MM.1S (cell line): ENCODE measurements at regions not wholly inside any gene's neighbourhood (a gene's known extent, or its start where the extent isn't known, plus 50 kb on each side); places are given as distances from the start of the nearest gene placed in this dataset.

Experiments used
- DNase-seq: peaks from one replicate; pipeline ENCODE4 v3.0.0-alpha.2; 2015
- H2AFZ ChIP-seq: fragments of 300-600 bp; sonication (generic); 2 replicates; pipeline ENCODE4 v1.6.0; 2016; ENCODE audit warnings: antibody characterized with exemption, low read length
- H3F3A ChIP-seq: fragments of 300-600 bp; sonication (generic); 2 replicates; pipeline ENCODE4 v1.6.1; 2016; ENCODE audit warnings: mild to moderate bottlenecking, antibody characterized with exemption, low read length, moderate library complexity, mixed read lengths; ENCODE audit not compliant: insufficient read depth
- H3K27ac ChIP-seq: fragments of 300-600 bp; sonication (generic); 2 replicates; pipeline ENCODE4 v1.5.1; 2016; ENCODE audit warnings: mild to moderate bottlenecking, low read length
- H3K27me3 ChIP-seq: fragments of 300-600 bp; sonication (generic); replicated peaks from 2 replicates; pipeline ENCODE4 v1.6.0; 2016; ENCODE audit warnings: low read length; ENCODE audit not compliant: insufficient read depth
- H3K36me3 ChIP-seq: fragments of 300-600 bp; sonication (generic); replicated peaks from 2 replicates; pipeline ENCODE4 v1.6.1; 2016; ENCODE audit warnings: mild to moderate bottlenecking, low read length, mixed read lengths; ENCODE audit not compliant: insufficient read depth
- H3K4me1 ChIP-seq: fragments of 300-600 bp; sonication (generic); 2 replicates; pipeline ENCODE4 v1.6.1; 2016; ENCODE audit warnings: low read length, mixed read lengths
- H3K4me2 ChIP-seq: fragments of 300-600 bp; sonication (generic); 2 replicates; pipeline ENCODE4 v1.6.0; 2016; ENCODE audit warnings: low read depth, low read length
- H3K4me3 ChIP-seq: fragments of 300-600 bp; sonication (generic); 2 replicates; pipeline ENCODE4 v1.5.1; 2016; ENCODE audit warnings: low read length, mixed read lengths
- H3K79me2 ChIP-seq: fragments of 300-600 bp; sonication (generic); 2 replicates; pipeline ENCODE4 v1.6.1; 2016; ENCODE audit warnings: mixed run types, low read length, mixed read lengths
- H3K9ac ChIP-seq: fragments of 300-600 bp; sonication (generic); 2 replicates; pipeline ENCODE4 v1.6.1; 2016; ENCODE audit warnings: low read length, mixed read lengths
- H3K9me2 ChIP-seq: fragments of 300-600 bp; sonication (generic); replicated peaks from 2 replicates; pipeline ENCODE4 v1.6.1; 2016; ENCODE audit warnings: mild to moderate bottlenecking, low read length, mixed read lengths; ENCODE audit not compliant: insufficient read depth
- H3K9me3 ChIP-seq: fragments of 300-600 bp; sonication (generic); replicated peaks from 2 replicates; pipeline ENCODE4 v1.6.1; 2016; ENCODE audit warnings: mild to moderate bottlenecking, low read length, mixed read lengths; ENCODE audit not compliant: insufficient read depth
- H4K20me1 ChIP-seq: fragments of 300-600 bp; sonication (generic); 2 replicates; pipeline ENCODE4 v1.6.1; 2016; ENCODE audit warnings: mild to moderate bottlenecking, low read length, moderate library complexity, mixed read lengths; ENCODE audit not compliant: insufficient read depth
- EZH2 ChIP-seq: fragments of 300-600 bp; sonication (generic); optimal IDR thresholded peaks from 2 replicates; pipeline ENCODE3; 2017; ENCODE audit warnings: low read depth, mild to moderate bottlenecking, antibody characterized with exemption, low read length, mixed read lengths
- EZH2phosphoT487 ChIP-seq: fragments of 300-600 bp; sonication (generic); IDR thresholded peaks from 2 replicates; pipeline ENCODE4 v1.6.1; 2018; ENCODE audit warnings: antibody characterized with exemption, low read length
- TF ChIP-seq, protein P1 (sequence below): fragments of 300-600 bp; sonication (generic); IDR thresholded peaks from 2 replicates; pipeline ENCODE4 v1.5.1; 2016; ENCODE audit warnings: antibody characterized with exemption, low read length, mixed read lengths

- no peak for DNase-seq
- Histone ChIP-seq H3K36me3 (no peaks in the 10 kb centered on the region), H3F3A (no peaks in the 10 kb centered on the region), H3K79me2 (no peaks in the 10 kb centered on the region), H3K9me3 (no peaks in the 10 kb centered on the region), H3K4me3 (no peak overlapping the region), H3K4me1 (no peaks in the 10 kb centered on the region), H3K4me2 (no peak overlapping the region), H3K27me3 (no peaks in the 10 kb centered on the region), H3K27ac (no peak overlapping the region), H4K20me1 (no peaks in the 10 kb centered on the region), H3K9ac (no peak overlapping the region), H3K9me2 (no peaks in the 10 kb centered on the region), H2AFZ (no peak overlapping the region)
- TF ChIP-seq, protein P1, sequence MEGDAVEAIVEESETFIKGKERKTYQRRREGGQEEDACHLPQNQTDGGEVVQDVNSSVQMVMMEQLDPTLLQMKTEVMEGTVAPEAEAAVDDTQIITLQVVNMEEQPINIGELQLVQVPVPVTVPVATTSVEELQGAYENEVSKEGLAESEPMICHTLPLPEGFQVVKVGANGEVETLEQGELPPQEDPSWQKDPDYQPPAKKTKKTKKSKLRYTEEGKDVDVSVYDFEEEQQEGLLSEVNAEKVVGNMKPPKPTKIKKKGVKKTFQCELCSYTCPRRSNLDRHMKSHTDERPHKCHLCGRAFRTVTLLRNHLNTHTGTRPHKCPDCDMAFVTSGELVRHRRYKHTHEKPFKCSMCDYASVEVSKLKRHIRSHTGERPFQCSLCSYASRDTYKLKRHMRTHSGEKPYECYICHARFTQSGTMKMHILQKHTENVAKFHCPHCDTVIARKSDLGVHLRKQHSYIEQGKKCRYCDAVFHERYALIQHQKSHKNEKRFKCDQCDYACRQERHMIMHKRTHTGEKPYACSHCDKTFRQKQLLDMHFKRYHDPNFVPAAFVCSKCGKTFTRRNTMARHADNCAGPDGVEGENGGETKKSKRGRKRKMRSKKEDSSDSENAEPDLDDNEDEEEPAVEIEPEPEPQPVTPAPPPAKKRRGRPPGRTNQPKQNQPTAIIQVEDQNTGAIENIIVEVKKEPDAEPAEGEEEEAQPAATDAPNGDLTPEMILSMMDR = no peak
- TF ChIP-seq EZH2phosphoT487 = no peak
- no peak for TF ChIP-seq EZH2
These were observed 563.4 kb downstream of the BCL11B start for GRCh38 chr14:98708555-98708954.

- Histone ChIP-seq H3K79me2 (no peaks in the 10 kb centered on the region), H3K27ac (no peak overlapping the region), H3K4me1 (no peaks in the 10 kb centered on the region), H2AFZ (no peak overlapping the region), H4K20me1 (no peaks in the 10 kb centered on the region), H3K9me3 (no peaks in the 10 kb centered on the region), H3K4me3 (no peak overlapping the region), H3K4me2 (no peak overlapping the region), H3K9me2 (no peaks in the 10 kb centered on the region), H3F3A (no peaks in the 10 kb centered on the region), H3K9ac (no peak overlapping the region), H3K36me3 (no peaks in the 10 kb centered on the region), H3K27me3 (no peaks in the 10 kb centered on the region)
- TF ChIP-seq EZH2phosphoT487 (no peak), EZH2 (no peak)
- TF ChIP-seq, protein P1 = no peak
- DNase-seq = no peak
These were observed 560.5 kb downstream of the BCL11B start for GRCh38 chr14:98711453-98711852.

- Histone ChIP-seq H3F3A (no peaks in the 10 kb centered on the region), H3K4me2 (no peak overlapping the region), H3K9me2 (no peaks in the 10 kb centered on the region), H3K4me3 (no peak overlapping the region), H3K27ac (no peak overlapping the region), H3K4me1 (no peaks in the 10 kb centered on the region), H2AFZ (no peak overlapping the region), H3K79me2 (no peaks in the 10 kb centered on the region), H3K36me3 (no peaks in the 10 kb centered on the region), H3K9ac (no peak overlapping the region), H3K27me3 (no peaks in the 10 kb centered on the region), H4K20me1 (no peaks in the 10 kb centered on the region), H3K9me3 (no peaks in the 10 kb centered on the region)
- DNase-seq = no peak
- TF ChIP-seq EZH2 (no peak), EZH2phosphoT487 (no peak)
- TF ChIP-seq, protein P1 = no peak
These were observed 557.2 kb downstream of the BCL11B start for GRCh38 chr14:98714626-98715425.
